ENCODE measurements at regions not wholly inside any gene's neighbourhood (a gene's known extent, or its start where the extent isn't known, plus 50 kb on each side); places are given as distances from the start of the nearest gene placed in this dataset.
"Not testable (repeated sequence)": the region's sequence is repeated elsewhere in the genome, so short reads cannot be mapped to it uniquely, and the experiment has no call there.

DNA sequence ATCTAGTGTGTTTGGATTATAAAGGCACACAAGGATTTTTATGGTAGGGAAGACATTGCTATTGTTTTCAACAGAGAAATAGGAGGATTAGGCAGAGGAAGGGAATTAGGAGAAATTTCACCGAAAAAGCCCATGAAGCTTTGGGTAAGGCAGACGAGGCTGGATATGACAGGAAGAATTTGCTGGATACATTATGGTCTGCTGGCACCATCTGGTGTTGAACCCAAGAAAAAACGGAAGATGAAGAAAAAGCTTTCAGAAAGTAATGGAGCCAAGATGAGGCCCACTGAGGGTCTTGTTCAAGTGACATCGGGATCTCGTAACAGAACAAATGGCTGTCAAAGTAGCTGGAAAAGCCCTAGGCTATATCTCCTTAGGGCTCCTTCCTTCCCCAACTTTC is 56.5 kb downstream of the OR2J2 start:
- peak; percentile 34 for DNase-seq

DNA sequence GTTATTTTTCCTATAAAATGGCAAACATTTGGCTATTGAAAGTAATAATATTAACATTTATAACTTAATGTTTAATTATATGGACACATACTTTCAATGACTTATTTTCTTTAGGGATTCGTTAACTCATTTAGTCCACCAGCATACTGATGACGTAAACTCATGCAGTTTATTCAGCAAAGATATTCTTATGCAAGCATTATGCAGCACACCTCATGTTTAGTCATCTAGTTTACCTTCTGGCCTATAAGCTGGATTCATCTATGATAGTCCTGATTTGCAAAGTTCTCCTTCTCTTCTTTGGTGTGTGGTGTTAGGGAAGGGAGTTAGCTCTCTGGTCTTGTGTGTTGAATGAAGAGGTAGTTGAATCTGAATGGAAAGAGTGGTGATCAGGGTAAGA is 60.0 kb downstream of the OR2J2 start:
- DNase-seq: no peak

- DNase-seq: no peak
These were observed 62.0 kb downstream of the OR2J2 start for GRCh38 chr6:29232725-29233124.

DNA sequence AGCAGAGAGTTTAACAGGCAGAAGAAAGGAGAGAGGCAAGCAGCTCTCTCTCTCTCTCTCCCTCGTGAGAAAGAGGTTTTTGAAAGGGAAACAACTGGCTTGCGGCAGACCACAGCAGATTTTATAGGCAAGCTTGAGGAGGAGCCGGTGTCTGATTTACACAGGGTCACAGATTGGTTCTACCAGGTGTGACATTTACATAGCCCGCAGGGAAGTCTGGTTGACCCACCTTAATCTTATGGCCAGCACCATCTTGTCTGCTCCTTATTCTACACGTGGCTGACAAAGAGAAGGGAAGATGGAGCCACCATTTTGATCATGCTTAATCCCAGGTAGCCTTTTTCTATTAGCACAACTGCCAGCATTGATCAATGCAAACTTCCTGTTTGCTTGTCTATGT is 65.4 kb downstream of the OR2J2 start:
- no peak for DNase-seq

DNA sequence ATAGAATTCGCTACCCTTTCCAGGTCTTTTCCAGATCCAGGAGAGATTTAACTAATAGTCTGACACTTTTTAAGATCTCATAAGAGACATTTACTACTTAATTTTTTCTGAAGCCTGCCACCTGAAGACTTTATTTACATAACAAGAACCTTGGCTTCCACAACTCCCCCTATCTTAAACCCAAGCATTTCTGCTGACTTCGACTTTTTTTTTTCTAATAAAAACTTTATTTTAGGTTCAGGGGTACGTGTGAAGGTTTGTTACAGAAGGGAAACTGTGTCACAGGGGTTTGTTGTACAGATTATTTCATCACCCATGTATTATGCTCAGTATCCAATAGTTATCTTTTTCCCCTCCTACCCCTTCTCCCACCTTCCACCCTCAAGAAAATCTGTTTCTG is 64.9 kb upstream of the OR14J1 start:
- DNase-seq: no peak

DNA sequence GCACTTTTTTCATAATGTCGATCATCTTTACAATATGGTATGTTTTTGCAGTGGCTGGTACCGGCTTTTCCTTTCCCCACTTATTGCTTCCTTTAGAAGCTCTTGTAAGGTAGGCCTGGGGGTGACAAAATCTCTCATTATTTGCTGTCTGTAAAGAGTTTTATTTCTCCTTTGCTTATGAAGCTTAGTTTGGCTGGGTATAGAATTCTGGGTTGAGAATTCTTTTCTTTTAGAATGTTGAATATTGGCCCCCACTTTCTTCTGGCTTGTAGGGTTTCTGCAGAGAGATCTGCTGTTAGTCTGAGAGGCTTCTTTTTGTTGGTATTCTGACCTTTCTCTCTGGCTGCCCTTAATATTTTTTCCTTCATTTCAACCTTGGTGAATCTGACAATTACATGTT is 58.5 kb upstream of the OR14J1 start:
- not testable (repeated sequence) for DNase-seq

Data from OCI-M1 (cell line).